GM21528 (cell line): ENCODE measurements at regions not wholly inside any gene's neighbourhood (a gene's known extent, or its start where the extent isn't known, plus 50 kb on each side); places are given as distances from the start of the nearest gene placed in this dataset.
"Not testable (repeated sequence)": the region's sequence is repeated elsewhere in the genome, so short reads cannot be mapped to it uniquely, and the experiment has no call there.

ENCODE experiments used
- ATAC-seq: cut with Tn5 transposase; IDR thresholded peaks from one replicate; pipeline ENCODE4 v1.9.1; 2021; ENCODE audit warnings: mild to moderate bottlenecking, moderate library complexity; ENCODE audit not compliant: unreplicated experiment, low FRiP score

DNA sequence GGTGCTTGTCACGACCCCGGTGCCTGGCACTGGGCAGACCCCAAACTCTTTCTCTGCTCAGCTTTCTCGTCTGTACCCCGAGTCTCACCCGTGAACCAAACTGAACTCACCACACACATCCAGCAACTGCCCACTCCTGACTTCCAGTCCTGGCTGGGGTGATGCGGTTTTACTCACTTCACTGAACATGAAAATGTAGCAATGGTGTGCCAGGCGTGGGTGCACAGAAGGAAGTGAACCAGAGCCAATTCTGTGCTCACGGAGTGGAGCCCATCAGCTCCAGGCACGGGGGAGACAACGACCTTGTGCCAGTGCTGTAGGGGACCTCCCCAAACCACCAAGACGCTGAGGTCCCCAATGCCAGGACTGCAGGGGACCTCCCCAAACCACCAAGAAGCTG, 78.7 kb upstream of the AFDN start:
- ATAC-seq: no peak

DNA sequence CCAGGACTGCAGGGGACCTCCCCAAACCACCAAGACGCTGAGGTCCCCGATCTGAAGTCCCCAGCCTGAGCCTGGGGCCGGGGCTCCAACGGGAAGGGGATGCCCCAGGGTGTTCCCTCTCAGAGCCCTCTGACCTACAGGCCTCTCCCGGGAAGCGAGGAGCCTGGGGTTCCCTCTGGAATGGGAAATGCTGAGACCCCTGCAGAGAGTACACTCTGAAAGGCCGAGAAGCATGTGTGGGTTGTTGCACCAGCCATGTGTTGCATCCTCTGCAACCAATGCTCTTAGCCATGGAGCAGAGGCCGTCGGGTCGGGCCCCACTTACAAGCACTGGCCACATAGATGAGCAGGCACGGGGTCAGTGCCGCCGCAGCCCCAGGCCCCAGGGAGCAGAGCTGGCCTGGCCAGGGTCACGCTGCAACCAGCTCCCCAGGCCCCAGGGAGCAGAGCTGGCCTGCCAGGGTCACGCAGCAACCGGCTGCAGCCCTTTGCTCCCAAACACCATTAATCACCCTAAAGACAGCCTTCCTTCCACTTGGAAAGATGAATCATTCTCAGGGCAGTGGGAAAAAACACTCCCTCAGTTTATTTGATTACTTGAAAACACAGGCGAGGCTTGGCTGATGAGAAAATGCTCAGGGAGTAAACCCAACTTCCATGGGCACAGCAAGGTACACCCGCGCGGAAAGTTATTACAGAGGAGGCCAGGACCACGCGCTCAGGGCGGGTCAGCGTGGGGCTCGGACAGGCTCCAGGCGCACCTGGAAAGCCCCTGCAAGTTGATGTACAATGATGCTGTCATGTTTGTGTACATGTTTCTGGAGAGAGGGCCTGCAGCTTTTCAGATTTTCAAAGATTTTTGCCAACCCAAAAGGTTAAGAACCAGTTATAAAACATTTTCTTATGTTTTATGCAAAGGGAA, 78.0 kb upstream of the AFDN start:
- ATAC-seq: no peak

DNA sequence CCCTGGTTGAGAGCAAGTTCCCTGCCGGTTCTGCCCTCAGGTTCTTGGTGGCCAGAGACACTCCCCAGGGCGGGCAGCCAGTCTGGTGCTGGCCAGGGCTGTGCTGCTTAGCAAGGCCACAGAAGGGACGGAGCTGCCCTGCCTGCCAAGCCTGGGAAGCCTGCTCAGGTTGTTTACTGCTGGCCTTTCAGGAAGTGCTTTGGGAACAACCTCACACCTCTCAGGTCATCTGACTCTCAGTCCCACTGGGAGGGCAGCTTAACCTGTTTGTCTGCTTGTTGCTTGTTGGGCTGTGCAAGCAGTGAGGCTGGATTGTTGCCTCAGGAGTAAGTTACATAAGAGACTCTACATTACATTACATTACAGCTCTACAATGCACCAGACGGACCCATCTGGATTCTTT, 75.8 kb upstream of the AFDN start:
- ATAC-seq: no peak

DNA sequence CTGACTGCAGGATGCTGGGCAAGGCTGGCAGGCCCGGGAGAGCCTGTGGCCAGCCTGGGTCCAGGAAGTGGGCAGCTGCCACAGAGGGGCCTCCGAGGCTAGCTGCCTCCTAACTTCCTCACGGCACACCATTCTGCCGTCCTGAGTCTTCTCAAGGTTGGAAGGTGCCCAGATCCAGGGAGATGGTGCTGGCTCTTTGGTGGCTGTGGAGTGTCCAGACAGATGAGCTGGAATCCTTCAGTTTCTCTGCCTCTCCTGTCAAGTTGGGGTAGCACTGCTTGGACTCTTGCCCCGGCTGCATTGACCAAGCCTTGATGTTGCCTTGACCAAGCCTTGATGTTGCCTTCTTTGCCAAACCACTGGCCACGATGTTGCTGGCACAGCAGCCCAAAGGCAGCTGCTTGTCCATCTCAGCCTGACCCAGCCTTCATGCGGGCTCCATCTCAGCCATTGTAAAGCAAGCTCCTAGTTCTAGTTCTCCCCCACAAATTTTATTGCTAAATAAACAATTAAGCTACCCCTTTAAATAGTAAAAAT, 75.1 kb upstream of the AFDN start:
- no peak for ATAC-seq

DNA sequence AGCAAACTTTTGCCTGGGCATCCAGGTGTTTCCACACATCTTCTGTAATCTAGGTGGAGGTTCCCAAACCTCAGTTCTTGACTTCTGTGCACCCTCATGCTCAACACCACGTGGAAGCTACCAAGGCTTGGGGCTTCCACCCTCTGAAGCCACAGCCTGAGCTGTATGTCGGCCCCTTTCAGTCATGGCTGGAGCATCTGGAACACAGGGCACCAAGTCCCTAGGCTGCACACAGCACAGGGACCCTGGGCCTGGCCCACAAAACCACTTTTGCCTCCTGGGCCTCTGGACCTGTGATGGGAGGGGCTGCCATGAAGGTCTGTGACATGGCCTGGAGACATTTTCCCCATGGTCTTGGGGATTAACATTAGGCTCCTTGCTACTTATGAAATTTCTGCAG, 73.4 kb upstream of the AFDN start:
- not testable (repeated sequence) for ATAC-seq

DNA sequence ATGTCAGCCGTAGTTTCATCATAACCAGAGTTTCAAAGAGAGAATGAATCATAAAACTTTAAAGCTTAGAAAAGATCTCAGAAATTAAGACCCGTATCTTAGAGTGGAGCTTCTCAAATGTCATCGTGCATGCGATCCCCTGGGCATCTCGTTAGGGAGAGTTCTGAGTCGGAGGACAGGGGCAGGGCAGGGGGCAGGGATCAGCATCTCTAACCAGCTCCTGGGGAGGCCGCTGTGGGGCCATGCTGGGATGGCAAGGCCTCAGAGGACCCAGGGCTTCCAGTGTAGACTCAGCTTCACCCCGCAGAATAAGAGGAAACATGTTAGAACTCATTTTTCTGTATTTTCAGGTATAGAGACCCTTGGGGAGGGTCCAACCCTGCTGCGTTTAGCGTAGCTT, 72.0 kb upstream of the AFDN start:
- no peak for ATAC-seq

DNA sequence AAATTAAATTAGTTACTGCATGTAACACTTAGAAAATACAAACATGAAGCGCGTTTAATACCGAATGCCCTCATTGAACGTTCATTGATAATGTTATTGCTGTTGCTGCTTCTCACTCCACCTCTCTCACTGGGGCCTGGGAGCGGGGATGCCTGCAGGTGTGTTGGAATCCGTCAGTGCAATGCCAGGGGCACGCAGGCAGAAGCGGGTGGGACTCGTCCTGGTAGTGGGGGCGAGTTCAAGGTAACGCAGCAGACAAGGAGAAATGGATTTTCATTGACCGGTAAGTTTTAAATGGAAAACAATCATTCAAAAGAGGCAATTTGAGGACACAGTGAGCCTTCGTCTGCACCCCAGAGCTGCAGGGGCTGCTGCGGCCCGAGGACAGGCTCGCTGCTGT, 71.2 kb upstream of the AFDN start:
- no peak for ATAC-seq

DNA sequence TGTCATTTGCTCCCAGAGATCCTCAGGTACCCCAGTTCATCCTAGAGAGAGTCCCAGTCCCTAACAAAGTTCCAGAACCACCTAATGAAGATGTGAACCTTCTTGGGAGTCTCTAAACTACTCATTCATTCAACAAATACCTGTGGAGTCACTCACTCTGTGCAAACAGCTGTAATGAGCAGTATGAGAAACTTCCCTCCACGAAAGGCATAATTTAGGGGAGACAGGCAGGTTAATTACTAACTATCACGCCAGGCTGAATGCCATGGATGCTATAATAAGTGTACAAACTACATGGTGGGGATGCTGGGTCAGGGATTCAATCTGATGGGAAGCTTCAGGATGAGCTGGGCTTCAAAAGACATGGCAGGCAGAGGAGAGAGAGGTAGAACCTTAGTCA, 70.1 kb upstream of the AFDN start:
- no peak for ATAC-seq

DNA sequence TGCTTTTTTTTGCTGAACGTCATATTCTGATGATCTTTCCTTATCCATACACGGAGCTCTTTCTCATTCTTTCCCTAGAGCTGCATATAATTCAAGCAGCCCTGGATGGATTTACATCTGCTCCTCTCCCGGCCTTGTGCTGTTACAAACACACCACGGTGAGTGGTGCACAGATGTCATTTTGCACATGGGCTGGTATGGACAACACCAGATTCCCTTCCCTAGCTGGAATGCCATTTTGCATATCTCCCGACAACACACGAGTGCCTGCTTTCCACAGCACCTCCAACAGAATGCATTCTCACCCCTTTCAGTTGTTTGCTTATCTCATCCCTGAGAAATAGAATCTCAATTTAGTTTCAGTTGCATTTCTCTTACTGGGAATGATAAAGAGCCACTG, 69.5 kb upstream of the AFDN start:
- no peak for ATAC-seq

DNA sequence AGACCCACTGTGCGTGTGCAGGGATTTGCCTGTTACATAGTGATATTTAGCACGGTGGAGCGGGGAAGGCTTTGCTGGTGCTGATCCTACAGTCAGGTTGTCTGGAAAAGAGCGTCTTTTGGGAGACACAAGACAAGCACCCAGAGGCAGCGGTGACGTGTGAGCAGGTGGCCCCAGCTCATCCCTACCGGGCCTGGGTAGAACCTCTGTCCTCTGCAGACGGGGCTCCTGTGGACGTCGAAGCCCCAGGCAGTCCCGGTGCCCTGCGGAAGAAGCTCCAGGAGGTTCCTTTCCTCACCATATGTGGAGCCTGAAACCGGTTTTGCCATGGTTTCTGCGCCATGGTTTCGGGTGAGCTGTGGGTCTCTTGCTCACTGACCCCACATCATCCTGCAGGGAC, 68.9 kb upstream of the AFDN start:
- ATAC-seq: no peak

DNA sequence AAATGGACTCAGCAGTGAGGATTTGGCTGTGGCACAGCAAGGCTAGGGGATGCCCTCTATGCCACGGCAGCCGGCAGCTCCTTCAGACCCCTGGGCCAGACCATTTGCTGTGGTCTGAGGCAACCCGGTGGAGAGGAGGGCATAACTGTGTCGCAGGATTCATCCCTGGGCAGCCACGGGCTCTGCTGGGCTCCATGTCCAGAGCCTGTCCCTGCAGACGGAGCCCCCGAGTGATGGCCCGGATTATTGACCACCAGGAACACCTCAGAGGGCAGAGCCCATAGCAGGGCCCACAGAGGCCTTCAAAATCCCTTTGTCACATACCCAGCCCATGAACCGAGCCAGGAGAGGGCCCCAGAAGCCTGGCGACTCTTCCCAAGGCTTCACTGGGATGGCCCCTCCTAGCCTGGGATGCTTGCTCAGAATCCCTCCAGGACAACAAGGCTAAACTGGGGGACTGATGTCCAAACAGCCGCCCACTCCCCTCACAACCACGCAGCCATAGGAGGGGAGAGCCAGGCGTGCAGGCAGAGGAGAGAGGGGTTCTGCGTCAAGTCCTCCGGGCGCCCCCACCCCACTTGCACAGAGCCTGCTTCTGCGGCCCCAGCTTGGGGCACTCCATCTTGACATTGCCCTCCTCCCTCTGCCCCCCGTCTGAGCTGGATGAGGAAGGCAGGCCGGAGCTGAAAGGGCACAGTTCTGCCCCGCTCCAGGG, 68.2 kb upstream of the AFDN start:
- ATAC-seq: no peak

DNA sequence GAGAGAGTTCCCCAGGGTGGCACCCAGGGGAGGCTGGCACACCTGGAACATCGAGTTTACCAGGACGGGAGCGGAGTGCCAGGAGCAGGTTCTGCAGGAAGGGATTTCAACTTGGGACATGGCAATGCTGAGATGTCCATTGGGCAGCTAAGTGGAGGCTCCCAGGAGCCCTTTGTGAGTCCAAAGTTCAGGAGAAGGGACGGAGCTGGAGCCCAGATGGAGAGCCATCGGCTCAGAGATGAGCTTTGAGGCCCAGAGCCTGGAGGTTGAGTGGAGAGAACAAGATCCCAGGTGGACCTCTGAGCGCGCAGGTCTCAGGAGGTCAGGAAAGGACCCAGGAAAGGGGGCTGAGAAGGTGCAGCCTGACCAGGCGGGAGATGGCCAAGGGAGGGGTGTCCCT, 67.5 kb upstream of the AFDN start:
- no peak for ATAC-seq

DNA sequence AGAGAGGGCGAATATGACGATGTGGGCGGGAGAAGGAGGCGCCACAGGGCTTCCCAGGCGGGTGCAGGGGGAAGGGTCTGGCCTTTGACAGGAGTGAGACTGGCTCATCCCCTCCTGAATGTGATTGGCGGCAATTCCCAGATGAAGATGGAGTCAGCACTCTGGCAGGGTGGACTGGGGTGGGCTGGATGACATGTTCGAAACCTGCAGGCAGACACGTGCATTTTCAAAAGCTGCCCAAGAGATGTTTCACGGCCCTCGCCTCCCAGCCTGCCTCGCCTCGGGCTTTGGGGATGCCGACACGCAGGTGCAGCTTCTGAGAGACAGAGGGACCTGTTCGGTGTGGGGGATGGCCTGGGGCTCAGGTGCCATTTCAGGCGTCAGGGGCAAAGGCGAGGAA, 66.8 kb upstream of the AFDN start:
- ATAC-seq: no peak

DNA sequence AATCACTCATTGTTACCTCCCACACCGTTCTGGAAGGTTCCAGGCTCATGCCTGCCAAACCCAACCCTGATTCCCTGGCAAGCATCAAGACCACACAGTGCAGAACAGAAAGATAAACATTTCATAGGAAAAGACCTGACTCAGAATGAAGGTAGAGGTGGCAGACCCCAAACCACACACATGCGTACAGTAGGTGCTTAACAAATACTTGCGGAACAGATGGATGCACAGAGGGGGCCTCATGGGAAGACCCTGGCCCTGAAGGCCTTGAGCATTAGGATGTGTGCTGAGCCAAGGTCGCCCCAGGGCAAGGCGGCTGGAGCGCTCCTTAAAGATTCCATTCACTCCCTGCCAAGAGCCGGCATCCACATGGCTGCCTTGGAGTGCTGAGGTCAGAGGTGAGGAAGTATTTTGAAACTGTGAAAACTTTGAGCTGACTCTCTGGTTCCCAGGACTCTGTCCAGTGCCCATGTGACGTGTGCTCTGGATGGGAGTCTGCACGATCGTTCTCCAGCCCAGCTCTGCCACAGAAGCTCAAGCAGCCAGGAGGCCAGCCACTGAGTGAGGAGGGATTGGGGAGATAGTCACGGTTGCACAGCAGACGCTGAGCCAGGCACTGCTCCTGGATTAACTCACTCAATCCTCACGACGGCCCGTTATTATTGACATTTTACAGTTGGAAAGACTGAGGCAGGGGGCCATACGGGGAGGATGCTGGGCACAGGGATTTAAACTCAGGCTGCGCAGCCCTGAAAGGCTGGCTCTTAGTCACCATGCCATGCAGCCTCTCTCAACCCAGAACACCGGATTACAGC, 65.5 kb upstream of the AFDN start:
- ATAC-seq: no peak

DNA sequence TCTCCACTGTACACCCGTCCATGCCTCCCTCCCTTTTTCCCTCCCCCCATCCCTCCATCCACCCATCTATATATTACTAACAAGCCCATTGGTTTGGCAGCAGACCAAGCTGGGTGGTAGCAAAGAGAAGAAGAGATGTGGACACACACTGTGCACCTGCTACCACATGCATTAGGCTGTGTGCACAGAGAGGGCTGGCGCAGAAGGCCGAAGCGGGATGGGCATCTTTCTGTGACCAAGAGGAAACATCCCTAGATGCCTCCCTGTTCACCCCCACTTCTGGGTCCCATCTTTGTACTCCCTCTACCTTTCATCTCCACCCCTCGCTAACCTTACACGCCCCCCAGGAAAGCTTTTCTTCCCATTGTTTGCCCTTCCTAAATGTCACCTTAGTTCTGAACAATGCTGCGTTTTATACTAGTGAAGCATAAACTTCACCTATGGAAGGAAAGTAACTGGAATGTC, 64.9 kb upstream of the AFDN start:
- ATAC-seq: no peak

DNA sequence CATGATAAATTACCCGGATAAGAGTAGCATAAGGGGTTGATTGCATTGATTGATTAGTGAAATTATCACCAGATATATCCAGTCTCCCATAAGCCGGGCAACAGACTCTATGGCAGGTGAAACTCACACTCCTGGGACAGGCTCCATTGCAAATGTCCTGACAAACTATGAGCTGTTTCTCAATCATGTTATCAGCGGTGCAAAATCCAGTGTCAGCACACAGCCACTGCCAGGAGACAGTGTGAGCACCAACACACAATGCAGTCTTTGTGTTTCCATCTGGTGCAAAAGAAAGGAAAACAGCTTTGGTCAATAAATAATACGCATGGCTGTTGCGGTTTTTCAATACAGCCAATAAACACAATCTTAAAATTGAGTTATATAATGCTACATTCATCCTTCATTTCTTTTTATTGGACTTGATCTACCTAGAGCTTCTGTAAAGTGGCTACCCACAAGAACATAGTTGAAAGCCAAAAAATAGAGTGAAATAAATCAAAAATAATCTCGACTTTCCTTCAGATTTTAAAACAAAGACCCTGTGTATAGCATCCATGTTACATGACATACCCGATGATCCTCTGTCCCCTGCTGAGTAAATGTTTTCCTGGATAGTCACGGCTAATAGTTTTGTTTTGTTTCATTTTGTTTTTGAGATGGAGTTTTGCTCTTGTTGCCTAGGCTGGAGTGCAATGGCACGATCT, 64.3 kb upstream of the AFDN start:
- ATAC-seq: no peak

DNA sequence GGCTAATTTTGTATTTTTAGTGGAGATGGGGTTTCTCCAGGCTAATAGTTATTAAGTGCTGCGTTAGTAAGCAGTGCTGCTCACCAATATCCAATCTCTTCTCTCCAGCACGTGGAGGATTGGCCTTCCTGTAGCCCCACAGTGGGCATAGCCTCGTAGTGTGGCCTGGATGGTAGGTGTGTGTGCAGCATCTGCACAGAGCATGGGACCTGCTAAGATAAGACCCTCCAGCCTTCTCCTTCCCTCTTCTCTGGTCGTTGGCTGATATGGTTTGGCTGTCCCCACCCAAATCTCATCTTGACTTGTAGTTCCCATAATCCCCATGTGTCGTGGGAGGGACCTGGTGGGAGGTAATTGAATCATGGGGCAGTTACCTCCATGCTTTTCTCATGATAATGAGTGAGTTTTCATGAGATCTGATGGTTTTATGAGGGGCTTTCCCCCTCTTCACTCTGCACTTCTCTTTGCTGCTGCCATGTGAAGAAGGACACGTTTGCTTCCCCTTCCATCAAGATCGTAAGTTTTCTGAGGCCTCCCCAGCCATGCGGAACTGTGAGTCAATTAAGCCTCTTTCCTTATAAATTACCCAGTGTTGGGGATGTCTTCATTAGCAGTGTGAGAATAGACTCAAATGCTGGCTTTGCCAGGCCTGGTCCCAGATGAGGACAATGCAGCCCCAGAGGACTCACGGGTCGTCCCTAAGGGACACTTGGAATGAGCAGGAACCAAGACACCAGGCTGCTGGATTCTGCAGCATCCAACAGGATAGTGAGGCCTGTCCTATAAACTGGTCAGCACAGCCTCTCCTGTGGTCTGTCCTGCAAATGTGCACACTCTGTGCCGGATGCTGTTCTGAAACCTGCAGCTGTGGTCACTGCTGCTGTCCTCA, 63.4 kb upstream of the AFDN start:
- ATAC-seq: no peak

DNA sequence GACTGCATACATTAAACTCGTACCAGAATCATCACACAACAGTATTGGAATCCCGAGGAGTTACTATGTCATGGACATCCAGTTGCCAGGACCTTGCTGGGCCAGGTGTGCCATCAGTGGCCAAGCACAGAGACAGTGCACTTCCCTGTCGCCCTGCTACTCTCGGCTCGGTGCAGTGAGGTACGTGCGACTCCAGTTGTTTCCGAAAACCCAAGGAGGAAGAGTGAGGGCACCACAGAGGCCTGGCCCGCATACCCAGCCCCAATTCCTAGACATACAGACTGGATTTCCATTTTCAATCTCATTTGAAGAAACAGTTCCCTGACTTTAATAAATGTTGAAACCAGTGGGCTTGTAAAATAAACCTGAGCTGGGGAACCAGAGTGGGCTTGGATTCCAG, 62.5 kb upstream of the AFDN start:
- no peak for ATAC-seq
